HG03108 (cell line): ENCODE measurements at regions not wholly inside any gene's neighbourhood (a gene's known extent, or its start where the extent isn't known, plus 50 kb on each side); places are given as distances from the start of the nearest gene placed in this dataset.

Experiments used
- ATAC-seq: cut with Tn5 transposase; IDR thresholded peaks from one replicate; pipeline ENCODE4 v1.9.1; 2021; ENCODE audit warnings: moderate library complexity; ENCODE audit not compliant: unreplicated experiment

DNA sequence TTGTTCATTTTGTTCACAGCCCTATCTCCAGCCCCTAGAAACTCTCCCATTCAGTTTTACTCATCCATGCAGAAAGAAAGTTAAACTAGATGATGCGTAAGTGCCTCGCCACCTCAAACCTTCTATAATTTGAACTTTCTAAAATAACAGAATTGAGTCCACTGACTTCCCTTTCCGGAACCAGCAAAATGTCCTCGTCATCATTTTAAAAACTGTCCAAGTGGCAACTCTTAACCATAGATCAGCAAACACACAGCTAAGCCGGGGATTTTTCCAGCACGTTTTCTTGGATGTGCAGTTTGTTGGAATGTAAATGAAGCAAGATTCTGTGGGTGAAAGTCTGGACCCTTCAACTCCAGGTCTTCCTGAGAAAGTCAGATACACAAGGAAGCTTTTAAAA, 369.7 kb upstream of the ERCC4 start:
- no peak for ATAC-seq

DNA sequence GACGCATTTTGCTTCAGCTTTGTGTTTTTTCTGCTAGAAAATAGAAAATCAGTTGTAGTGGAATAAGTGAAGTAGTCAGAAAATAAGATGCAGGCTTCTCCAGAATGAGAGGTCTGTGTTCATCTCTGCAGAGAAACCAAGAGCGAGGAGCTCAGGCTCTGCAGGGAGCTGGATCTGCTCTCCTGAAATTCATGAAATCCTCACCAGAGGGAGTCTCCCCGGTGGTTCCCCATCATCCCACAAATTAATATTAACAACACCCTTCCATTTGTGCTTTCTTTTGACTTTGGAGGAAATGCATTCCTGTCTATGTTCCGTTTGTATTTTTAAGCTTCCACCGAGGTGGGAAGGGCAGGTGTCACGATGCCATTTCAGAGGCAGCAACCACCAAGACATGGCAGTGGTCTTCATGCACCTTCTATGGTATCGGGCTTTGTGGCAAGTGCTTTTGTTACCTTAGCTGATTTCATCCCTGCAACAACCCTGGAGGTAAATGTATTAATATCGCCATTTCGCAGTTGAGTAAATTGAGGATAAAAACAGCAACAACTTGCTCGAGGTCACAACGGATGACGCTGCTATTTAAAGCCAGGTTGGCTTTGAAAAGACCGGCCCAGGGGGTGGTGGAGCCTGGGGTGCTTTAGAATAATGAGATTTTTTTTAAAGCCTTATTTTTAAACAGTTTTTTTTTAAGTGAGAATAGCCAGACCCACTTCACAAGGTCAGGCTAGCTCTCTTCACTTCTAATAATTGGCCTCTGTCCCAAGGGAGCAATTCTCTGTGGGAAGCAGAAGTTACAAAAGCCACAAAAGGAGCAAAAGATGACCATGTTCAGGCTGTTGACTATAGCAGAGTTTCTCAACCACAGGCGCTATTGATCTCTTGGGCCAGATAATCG, 367.6 kb upstream of the ERCC4 start:
- ATAC-seq: no peak

GRCh38 chr16:13552960-13553257, 367.0 kb upstream of the ERCC4 start:
- ATAC-seq: no peak

- no peak for ATAC-seq
Observed at GRCh38 chr16:13553453-13553985, 366.4 kb upstream of the ERCC4 start.

DNA sequence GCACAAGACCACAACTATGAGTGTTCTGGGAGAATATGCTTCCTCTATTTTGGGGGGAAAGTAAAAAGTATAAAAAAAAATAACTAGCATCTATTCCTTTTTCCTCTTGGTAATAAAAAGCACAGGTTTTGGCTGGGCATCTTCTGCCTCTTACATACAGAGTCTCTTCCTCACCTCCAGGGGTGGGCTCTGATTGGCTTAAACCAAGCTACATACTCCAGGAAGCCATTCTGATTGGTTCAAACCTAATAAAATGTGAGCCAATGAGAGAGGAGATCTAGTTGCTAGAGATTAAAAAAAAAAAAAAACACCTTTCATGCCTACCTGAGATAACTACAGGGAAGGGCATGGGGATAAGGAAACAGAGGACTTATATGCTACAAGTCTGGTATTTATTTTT, 365.9 kb upstream of the ERCC4 start:
- no peak for ATAC-seq

GRCh38 chr16:13554643-13555042, 365.3 kb upstream of the ERCC4 start:
- ATAC-seq: no peak

GRCh38 chr16:13557418-13557817, 362.5 kb upstream of the ERCC4 start:
- no peak for ATAC-seq

DNA sequence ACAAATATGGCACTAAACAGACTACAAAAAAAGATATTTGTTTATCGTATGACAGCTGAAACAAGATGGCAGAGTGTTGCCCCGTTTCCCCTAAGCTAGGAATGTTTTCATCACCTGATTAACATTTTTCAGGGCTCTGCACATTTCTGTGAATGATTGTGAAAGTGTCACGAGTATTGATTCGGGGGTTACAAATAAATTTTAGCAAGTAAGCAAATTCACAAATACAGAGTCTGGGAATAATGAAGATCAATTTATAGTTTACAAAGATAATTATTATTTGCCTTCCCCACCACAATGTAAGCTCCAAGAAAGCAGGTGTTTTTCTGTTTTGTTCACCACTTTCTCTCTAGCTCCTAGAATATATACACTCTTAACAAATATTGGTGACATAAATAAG, 361.2 kb upstream of the ERCC4 start:
- ATAC-seq: no peak

- no peak for ATAC-seq
Observed at GRCh38 chr16:13559624-13560023, 360.3 kb upstream of the ERCC4 start.

- no peak for ATAC-seq
Observed at GRCh38 chr16:13560151-13560550, 359.8 kb upstream of the ERCC4 start.

- ATAC-seq: no peak
Observed at GRCh38 chr16:13561291-13562070, 358.5 kb upstream of the ERCC4 start.

DNA sequence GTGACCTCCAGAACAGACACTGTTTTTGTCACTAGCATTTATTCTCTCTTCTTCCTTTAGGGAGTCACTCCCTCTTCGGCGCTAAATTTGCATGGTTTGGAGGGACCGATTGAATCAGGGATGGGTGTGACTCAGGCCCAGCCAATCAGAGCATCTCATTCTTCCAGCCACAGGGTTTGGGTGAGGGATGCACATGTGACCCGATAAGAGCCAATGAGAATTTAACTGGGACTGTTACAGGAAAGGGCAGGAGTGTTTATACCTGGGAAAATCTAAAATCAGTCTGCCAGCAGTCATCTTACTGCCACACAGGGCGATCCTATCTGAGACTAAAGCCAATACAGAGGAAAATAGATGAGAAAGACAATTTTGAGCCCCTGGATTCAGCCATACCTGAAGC, 351.2 kb upstream of the ERCC4 start:
- ATAC-seq: no peak

GRCh38 chr16:13569986-13570385, 350.0 kb upstream of the ERCC4 start:
- ATAC-seq: no peak

GRCh38 chr16:13571036-13571435, 348.9 kb upstream of the ERCC4 start:
- ATAC-seq: no peak

DNA sequence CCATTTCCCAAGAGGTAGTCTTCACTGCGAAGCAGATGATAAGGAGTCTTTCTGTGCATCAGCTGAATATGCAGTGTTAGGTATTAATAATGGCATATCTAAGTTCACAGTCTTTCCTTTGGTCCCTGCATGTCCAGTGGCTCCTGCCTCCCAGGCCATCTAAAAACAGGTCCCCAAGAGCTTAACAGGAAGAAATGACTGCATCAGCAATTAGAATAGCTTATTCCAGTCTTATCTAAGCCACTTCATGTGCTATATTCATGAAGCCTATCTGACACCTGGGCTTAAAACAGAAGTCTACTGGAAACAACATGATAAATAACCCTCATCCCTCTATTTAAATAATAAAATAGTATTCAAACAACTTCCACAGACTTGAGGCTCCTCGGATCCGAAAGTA, 346.1 kb upstream of the ERCC4 start:
- ATAC-seq: no peak

- no peak for ATAC-seq
Observed at GRCh38 chr16:13586051-13586450, 333.9 kb upstream of the ERCC4 start.

GRCh38 chr16:13587181-13587580, 332.8 kb upstream of the ERCC4 start:
- ATAC-seq: no peak

GRCh38 chr16:13594823-13595222, 325.1 kb upstream of the ERCC4 start:
- no peak for ATAC-seq

GRCh38 chr16:13606804-13607203, 313.1 kb upstream of the ERCC4 start:
- no peak for ATAC-seq

DNA sequence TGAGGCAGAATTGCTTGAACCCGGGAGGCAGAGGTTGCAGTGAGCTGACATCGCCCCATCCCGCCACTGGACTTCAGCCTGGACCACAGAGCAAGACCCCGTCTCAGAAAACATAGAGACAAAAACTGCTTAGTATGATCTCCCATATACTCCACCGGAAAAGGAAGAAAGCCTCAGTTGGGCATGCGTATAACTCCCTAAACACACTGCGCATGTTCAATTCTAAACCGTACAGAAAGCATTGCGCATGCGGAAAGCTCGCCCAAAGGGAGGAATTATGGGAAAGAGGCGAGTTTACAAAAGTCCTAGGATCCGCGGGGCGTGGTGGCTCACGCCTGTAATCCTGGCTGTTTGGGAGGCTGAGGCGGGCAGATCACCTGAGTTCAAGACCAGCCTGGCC, 312.7 kb upstream of the ERCC4 start:
- ATAC-seq: no peak

- no peak for ATAC-seq
Observed at GRCh38 chr16:13611596-13611995, 308.4 kb upstream of the ERCC4 start.

DNA sequence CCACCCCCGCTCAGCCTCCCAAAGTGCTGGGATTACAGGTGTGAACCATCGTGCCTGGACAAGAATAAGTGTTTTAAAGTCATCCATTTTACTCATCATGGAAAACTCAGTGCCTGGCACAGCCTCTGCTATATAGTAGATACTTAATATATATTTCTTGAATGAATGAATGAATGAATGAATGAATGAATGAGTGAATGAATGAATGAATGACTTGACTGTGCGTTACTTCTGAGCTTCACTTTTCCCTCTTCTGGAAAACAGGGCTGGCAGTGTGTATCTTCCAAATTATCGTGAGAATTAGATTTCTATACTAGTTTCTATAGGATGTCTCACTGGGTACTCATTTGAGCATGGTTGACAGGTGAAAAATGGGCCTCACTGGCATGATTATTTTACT, 307.3 kb upstream of the ERCC4 start:
- no peak for ATAC-seq
